WTC11 (cell line): ENCODE measurements at regions not wholly inside any gene's neighbourhood (a gene's known extent, or its start where the extent isn't known, plus 50 kb on each side); places are given as distances from the start of the nearest gene placed in this dataset.

Experiments
- ATAC-seq: fragments of 200-7000 bp; cut with Tn5 transposase; 2 replicates; pipeline ENCODE4 v1.10.0; 2021; ENCODE audit warnings: mild to moderate bottlenecking, moderate library complexity
- CTCF ChIA-PET: fragments of 300-600 bp; sonication (Branson Sonifier 250); formaldehyde crosslinking; loops from one replicate; lab custom pipeline; 2021; ENCODE audit warnings: antibody characterized with exemption; lab: Charles Lee
- POLR2A ChIA-PET: fragments of 350-600 bp; sonication (Branson Sonifier 250); formaldehyde crosslinking; loops from one replicate; lab custom pipeline; 2021; ENCODE audit warnings: antibody characterized with exemption; lab: Charles Lee
- DNase-seq: peaks from one replicate; pipeline ENCODE4 v3.0.0; 2021; ENCODE audit warnings: low spot score
- H3K27ac Mint-ChIP-seq: 2 replicates; pipeline ENCODE4 v1.8.0; 2021; ENCODE audit warnings: mixed read lengths
- H3K27me3 Mint-ChIP-seq: 2 replicates; pipeline ENCODE4 v1.8.0; 2021; ENCODE audit warnings: low read depth, mild to moderate bottlenecking, moderate library complexity, mixed read lengths
- H3K36me3 Mint-ChIP-seq: 2 replicates; pipeline ENCODE4 v1.8.0; 2021; ENCODE audit warnings: mixed read lengths
- H3K4me1 Mint-ChIP-seq: 2 replicates; pipeline ENCODE4 v1.8.0; 2022; ENCODE audit warnings: mixed read lengths
- H3K4me3 Mint-ChIP-seq: 2 replicates; pipeline ENCODE4 v1.8.0; 2021; ENCODE audit warnings: mild to moderate bottlenecking, moderate library complexity, mixed read lengths
- H3K9me3 Mint-ChIP-seq: 2 replicates; pipeline ENCODE4 v1.8.0; 2021; ENCODE audit warnings: mixed read lengths
- E2F4 ChIP-seq: sonication (generic); formaldehyde crosslinking; IDR thresholded peaks from 2 replicates; pipeline ENCODE4 v1.8.1; 2022; ENCODE audit warnings: low read depth, mild to moderate bottlenecking, moderate library complexity, missing genetic modification reagents, borderline replicate concordance
- GTF2I ChIP-seq: fragments of 250-450 bp; sonication (Bioruptor Pico); conservative IDR thresholded peaks from 2 replicates; pipeline ENCODE4 v1.4.0; 2021; ENCODE audit warnings: mild to moderate bottlenecking
- NR2C2 ChIP-seq: sonication (generic); formaldehyde crosslinking; IDR thresholded peaks from 2 replicates; pipeline ENCODE4 v1.8.0; 2022; ENCODE audit warnings: mild to moderate bottlenecking, missing genetic modification reagents
- RELA ChIP-seq: sonication (generic); formaldehyde crosslinking; IDR thresholded peaks from 2 replicates; pipeline ENCODE4 v1.8.1; 2022; ENCODE audit warnings: missing genetic modification reagents, mild to moderate bottlenecking, borderline replicate concordance
- RORB ChIP-seq: fragments of 250-450 bp; sonication (Bioruptor Pico); IDR thresholded peaks from 2 replicates; pipeline ENCODE4 v1.9.0; 2021; ENCODE audit warnings: mild to moderate bottlenecking
- SOX15 ChIP-seq: fragments of 250-450 bp; sonication (Bioruptor Pico); IDR thresholded peaks from 2 replicates; pipeline ENCODE4 v1.9.0; 2021; ENCODE audit warnings: mild to moderate bottlenecking
- TCF7 ChIP-seq: sonication (generic); formaldehyde crosslinking; IDR thresholded peaks from 2 replicates; pipeline ENCODE4 v1.8.0; 2022; ENCODE audit warnings: mild to moderate bottlenecking, low read depth, missing genetic modification reagents, moderate library complexity
- TEAD1 ChIP-seq: sonication (generic); formaldehyde crosslinking; IDR thresholded peaks from 2 replicates; pipeline ENCODE4 v1.8.0; 2022; ENCODE audit warnings: mild to moderate bottlenecking, missing genetic modification reagents
- USF1 ChIP-seq: sonication (generic); formaldehyde crosslinking; IDR thresholded peaks from 2 replicates; pipeline ENCODE4 v1.8.0; 2022; ENCODE audit warnings: mild to moderate bottlenecking, missing genetic modification reagents
- ZBTB43 ChIP-seq: sonication (generic); formaldehyde crosslinking; IDR thresholded peaks from 2 replicates; pipeline ENCODE4 v1.8.1; 2023; ENCODE audit warnings: mild to moderate bottlenecking, missing genetic modification reagents
- ZNF423 ChIP-seq: fragments of 250-450 bp; sonication (Bioruptor Pico); IDR thresholded peaks from 2 replicates; pipeline ENCODE4 v2.1.2; 2022; ENCODE audit warnings: mild to moderate bottlenecking, moderate library complexity
- ZNF512 ChIP-seq: sonication (generic); formaldehyde crosslinking; IDR thresholded peaks from 2 replicates; pipeline ENCODE4 v1.8.1; 2022; ENCODE audit warnings: missing genetic modification reagents, borderline replicate concordance
- TF ChIP-seq, protein P1 (sequence below): sonication (generic); formaldehyde crosslinking; IDR thresholded peaks from 2 replicates; pipeline ENCODE4 v1.8.1; 2022; ENCODE audit warnings: low read depth, missing genetic modification reagents, borderline replicate concordance
- TF ChIP-seq, protein P2 (sequence below): sonication (generic); formaldehyde crosslinking; IDR thresholded peaks from 2 replicates; pipeline ENCODE4 v1.8.0; 2023; ENCODE audit warnings: missing genetic modification reagents, mild to moderate bottlenecking, borderline replicate concordance
- TF ChIP-seq, protein P3 (sequence below): fragments of 250-450 bp; sonication (Bioruptor Pico); IDR thresholded peaks from 2 replicates; pipeline ENCODE4 v1.8.0; 2021; ENCODE audit warnings: mild to moderate bottlenecking
- TF ChIP-seq, protein P4 (sequence below): sonication (generic); formaldehyde crosslinking; IDR thresholded peaks from 2 replicates; pipeline ENCODE4 v1.8.0; 2022; ENCODE audit warnings: missing genetic modification reagents

DNA sequence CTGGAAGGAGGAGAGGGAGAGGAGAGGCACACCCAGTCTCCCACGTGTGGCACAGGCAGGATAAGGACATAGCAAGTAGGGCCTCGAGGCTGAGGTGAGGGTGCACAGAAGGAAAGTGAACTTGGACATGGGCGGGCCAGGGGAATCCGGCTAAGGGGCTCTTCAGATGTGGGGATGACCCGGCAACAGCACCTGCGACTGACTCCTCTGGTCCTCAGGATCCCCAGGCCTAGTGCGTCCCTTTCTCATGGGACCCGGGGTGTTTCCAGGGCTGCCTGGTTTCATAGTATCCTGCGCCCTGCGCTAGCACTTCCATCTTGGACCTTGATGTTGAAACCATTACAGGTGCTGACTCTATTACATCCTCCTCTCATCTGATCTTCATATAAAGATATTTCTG lies 96.1 kb upstream of the LYZL2 start:
- CTCF ChIA-PET, result interaction anchor here (1.5 kb wide), 1 partner anchor 38 kb away, joined by 5 read pairs; no protein-coding TSS in a partner anchor
- no peak for DNase-seq
- no peaks in the 10 kb centered on the region for H3K36me3 Mint-ChIP-seq
- TF ChIP-seq ZNF512 (CRISPR knock-in tag) (no peak), NR2C2 (CRISPR knock-in tag) (no peak), SOX15 (no peak)
- TF ChIP-seq, protein P1, sequence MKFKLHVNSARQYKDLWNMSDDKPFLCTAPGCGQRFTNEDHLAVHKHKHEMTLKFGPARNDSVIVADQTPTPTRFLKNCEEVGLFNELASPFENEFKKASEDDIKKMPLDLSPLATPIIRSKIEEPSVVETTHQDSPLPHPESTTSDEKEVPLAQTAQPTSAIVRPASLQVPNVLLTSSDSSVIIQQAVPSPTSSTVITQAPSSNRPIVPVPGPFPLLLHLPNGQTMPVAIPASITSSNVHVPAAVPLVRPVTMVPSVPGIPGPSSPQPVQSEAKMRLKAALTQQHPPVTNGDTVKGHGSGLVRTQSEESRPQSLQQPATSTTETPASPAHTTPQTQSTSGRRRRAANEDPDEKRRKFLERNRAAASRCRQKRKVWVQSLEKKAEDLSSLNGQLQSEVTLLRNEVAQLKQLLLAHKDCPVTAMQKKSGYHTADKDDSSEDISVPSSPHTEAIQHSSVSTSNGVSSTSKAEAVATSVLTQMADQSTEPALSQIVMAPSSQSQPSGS (CRISPR knock-in tag), result no peak
- ATAC-seq, result no peak
- H3K27ac Mint-ChIP-seq, result no peak overlapping the region
- H3K4me3 Mint-ChIP-seq, result no peak overlapping the region
- POLR2A ChIA-PET, result no interaction called here
- H3K4me1 Mint-ChIP-seq, result peaks cover 41% of the 10 kb centered on the region
- H3K27me3 Mint-ChIP-seq, result peaks cover 2% of the 10 kb centered on the region
- no peaks in the 10 kb centered on the region for H3K9me3 Mint-ChIP-seq

- TF ChIP-seq USF1 (CRISPR knock-in tag) (no peak), ZNF423 (CRISPR knock-in tag) (no peak), ZBTB43 (CRISPR knock-in tag) (no peak), TCF7 (CRISPR knock-in tag) (no peak), E2F4 (CRISPR knock-in tag) (no peak), GTF2I (CRISPR knock-in tag) (no peak), RELA (no peak), TEAD1 (CRISPR knock-in tag) (no peak), RORB (CRISPR knock-in tag) (no peak)
- TF ChIP-seq, protein P2, sequence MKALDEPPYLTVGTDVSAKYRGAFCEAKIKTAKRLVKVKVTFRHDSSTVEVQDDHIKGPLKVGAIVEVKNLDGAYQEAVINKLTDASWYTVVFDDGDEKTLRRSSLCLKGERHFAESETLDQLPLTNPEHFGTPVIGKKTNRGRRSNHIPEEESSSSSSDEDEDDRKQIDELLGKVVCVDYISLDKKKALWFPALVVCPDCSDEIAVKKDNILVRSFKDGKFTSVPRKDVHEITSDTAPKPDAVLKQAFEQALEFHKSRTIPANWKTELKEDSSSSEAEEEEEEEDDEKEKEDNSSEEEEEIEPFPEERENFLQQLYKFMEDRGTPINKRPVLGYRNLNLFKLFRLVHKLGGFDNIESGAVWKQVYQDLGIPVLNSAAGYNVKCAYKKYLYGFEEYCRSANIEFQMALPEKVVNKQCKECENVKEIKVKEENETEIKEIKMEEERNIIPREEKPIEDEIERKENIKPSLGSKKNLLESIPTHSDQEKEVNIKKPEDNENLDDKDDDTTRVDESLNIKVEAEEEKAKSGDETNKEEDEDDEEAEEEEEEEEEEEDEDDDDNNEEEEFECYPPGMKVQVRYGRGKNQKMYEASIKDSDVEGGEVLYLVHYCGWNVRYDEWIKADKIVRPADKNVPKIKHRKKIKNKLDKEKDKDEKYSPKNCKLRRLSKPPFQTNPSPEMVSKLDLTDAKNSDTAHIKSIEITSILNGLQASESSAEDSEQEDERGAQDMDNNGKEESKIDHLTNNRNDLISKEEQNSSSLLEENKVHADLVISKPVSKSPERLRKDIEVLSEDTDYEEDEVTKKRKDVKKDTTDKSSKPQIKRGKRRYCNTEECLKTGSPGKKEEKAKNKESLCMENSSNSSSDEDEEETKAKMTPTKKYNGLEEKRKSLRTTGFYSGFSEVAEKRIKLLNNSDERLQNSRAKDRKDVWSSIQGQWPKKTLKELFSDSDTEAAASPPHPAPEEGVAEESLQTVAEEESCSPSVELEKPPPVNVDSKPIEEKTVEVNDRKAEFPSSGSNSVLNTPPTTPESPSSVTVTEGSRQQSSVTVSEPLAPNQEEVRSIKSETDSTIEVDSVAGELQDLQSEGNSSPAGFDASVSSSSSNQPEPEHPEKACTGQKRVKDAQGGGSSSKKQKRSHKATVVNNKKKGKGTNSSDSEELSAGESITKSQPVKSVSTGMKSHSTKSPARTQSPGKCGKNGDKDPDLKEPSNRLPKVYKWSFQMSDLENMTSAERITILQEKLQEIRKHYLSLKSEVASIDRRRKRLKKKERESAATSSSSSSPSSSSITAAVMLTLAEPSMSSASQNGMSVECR (CRISPR knock-in tag), result no peak
- TF ChIP-seq, protein P3, sequence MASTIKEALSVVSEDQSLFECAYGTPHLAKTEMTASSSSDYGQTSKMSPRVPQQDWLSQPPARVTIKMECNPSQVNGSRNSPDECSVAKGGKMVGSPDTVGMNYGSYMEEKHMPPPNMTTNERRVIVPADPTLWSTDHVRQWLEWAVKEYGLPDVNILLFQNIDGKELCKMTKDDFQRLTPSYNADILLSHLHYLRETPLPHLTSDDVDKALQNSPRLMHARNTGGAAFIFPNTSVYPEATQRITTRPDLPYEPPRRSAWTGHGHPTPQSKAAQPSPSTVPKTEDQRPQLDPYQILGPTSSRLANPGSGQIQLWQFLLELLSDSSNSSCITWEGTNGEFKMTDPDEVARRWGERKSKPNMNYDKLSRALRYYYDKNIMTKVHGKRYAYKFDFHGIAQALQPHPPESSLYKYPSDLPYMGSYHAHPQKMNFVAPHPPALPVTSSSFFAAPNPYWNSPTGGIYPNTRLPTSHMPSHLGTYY (CRISPR knock-in tag), result no peak
- TF ChIP-seq, protein P4, sequence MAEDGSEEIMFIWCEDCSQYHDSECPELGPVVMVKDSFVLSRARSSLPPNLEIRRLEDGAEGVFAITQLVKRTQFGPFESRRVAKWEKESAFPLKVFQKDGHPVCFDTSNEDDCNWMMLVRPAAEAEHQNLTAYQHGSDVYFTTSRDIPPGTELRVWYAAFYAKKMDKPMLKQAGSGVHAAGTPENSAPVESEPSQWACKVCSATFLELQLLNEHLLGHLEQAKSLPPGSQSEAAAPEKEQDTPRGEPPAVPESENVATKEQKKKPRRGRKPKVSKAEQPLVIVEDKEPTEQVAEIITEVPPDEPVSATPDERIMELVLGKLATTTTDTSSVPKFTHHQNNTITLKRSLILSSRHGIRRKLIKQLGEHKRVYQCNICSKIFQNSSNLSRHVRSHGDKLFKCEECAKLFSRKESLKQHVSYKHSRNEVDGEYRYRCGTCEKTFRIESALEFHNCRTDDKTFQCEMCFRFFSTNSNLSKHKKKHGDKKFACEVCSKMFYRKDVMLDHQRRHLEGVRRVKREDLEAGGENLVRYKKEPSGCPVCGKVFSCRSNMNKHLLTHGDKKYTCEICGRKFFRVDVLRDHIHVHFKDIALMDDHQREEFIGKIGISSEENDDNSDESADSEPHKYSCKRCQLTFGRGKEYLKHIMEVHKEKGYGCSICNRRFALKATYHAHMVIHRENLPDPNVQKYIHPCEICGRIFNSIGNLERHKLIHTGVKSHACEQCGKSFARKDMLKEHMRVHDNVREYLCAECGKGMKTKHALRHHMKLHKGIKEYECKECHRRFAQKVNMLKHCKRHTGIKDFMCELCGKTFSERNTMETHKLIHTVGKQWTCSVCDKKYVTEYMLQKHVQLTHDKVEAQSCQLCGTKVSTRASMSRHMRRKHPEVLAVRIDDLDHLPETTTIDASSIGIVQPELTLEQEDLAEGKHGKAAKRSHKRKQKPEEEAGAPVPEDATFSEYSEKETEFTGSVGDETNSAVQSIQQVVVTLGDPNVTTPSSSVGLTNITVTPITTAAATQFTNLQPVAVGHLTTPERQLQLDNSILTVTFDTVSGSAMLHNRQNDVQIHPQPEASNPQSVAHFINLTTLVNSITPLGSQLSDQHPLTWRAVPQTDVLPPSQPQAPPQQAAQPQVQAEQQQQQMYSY (CRISPR knock-in tag), result no peak
- H3K27ac Mint-ChIP-seq, result no peak overlapping the region
- ChIA-PET CTCF (interaction anchor here (1.2 to 2.9 kb wide), 4 partner anchors 28 to 767 kb away, joined by 6 to 11 read pairs (median 8); no protein-coding TSS in a partner anchor), POLR2A (interaction anchor here (0.7 kb wide), 1 partner anchor 36 kb away, joined by 3 read pairs; no protein-coding TSS in a partner anchor)
- H3K9me3 Mint-ChIP-seq, result no peaks in the 10 kb centered on the region
- ATAC-seq (no peak), DNase-seq (no peak)
- peaks cover 2% of the 10 kb centered on the region for H3K27me3 Mint-ChIP-seq
- peaks cover 55% of the 10 kb centered on the region for H3K4me1 Mint-ChIP-seq
- no peaks in the 10 kb centered on the region for H3K36me3 Mint-ChIP-seq
- H3K4me3 Mint-ChIP-seq, result no peak overlapping the region
Observed at GRCh38 chr10:30724296-30724695, 94.7 kb upstream of the LYZL2 start.
